Small intestine (tissue), 7 donors: ENCODE measurements at regions not wholly inside any gene's neighbourhood (a gene's known extent, or its start where the extent isn't known, plus 50 kb on each side); places are given as distances from the start of the nearest gene placed in this dataset.

Source experiments
- DNase-seq, 2 donors: peaks; one replicate each; pipeline versions ENCODE4 v3.0.0 to v3.0.0-alpha.2; 2013
- FAIRE-seq: peaks from 2 replicates; lab custom pipeline; 2012; peaks lifted over from hg19 to GRCh38; lab: Jason Lieb, UNC
- H3K27ac ChIP-seq, 3 donors: one replicate each; pipeline ENCODE4 v1.5.1; 2013; ENCODE audit warnings: low read length in 2 of 3, mild to moderate bottlenecking in 2 of 3, control low read depth in 1 of 3, inconsistent platforms in 1 of 3, low read depth in 1 of 3, moderate library complexity in 1 of 3
- H3K27me3 ChIP-seq, 3 donors: one replicate each; pipeline ENCODE4 v1.6.1; 2013; ENCODE audit warnings: low read length in 3 of 3, inconsistent platforms in 1 of 3; ENCODE audit not compliant: control insufficient read depth in 3 of 3, insufficient read depth in 3 of 3
- H3K36me3 ChIP-seq, 3 donors: one replicate each; pipeline ENCODE4 v1.6.1; 2013; ENCODE audit warnings: low read length in 3 of 3, inconsistent platforms in 1 of 3, low read depth in 1 of 3, mild to moderate bottlenecking in 1 of 3, moderate library complexity in 1 of 3; ENCODE audit not compliant: control insufficient read depth in 3 of 3, insufficient read depth in 2 of 3
- H3K4me1 ChIP-seq, 3 donors: one replicate each; pipeline ENCODE4 v1.6.1; 2013; ENCODE audit warnings: low read length in 2 of 3, inconsistent platforms in 1 of 3, low read depth in 1 of 3, mild to moderate bottlenecking in 1 of 3, moderate library complexity in 1 of 3; ENCODE audit not compliant: control insufficient read depth in 3 of 3, insufficient read depth in 2 of 3
- H3K4me3 ChIP-seq, 3 donors: one replicate each; pipeline ENCODE4 v1.5.1; 2013; ENCODE audit warnings: low read length in 3 of 3, control low read depth in 1 of 3, inconsistent platforms in 1 of 3, low read depth in 1 of 3, mild to moderate bottlenecking in 1 of 3, moderate library complexity in 1 of 3
- H3K9me3 ChIP-seq, 2 donors: one replicate each; pipeline ENCODE4 v1.6.1; 2013; ENCODE audit warnings: low read depth in 1 of 2, low read length in 1 of 2; ENCODE audit not compliant: control insufficient read depth in 2 of 2, insufficient read depth in 1 of 2
- WGBS, 3 donors: extraction: QIAGEN DNeasy Blood & Tissue Kit; methylation state at CpG; one replicate each; pipeline ENCODE4 v1.1.7; 2013; 5-methylcytosine and 5-hydroxymethylcytosine counted together
- donor health status: healthy with polysubstance abuse.
- donor health status: control.
- donor health status: control.
- donor health status: Bipolar disorder and iron deficiency.
- donor health status: healthy.

DNA sequence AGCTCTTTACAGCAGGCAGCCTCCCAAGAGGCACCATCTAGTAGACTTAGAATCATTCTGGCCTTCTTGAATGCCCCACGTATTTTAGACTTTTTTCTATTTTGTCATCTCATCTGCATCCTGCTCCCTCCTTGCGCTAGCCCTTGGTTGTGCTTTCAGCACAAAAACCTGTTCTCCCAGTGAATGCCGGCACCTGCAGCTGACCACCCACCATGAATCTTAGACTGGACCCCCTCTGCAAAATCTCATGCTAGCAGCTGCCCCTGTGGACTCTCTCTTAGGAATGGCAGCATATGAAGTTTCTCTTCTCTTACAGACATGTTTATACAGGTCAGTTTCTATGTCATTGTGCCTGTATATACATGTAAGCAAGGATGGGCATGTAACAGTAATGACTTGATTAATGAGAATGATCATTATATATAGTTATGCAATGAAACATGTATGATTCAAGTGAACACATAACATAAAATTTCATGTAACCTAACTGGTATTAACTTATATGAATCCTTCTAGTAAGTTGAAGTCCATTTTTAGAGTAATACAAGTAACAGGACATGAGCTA lies 159.8 kb downstream of the SUCLG1 start:
- FAIRE-seq (no peak), DNase-seq (no peak)
- no peaks in the 10 kb centered on the region for H3K27me3 ChIP-seq
- H3K36me3 ChIP-seq, result no peaks in the 10 kb centered on the region
- WGBS, 3 donors, result 74 to 77% (median 77%) methylated on average over 3 of the region's 3 CpGs
- H3K4me3 ChIP-seq, result no peak overlapping the region
- peaks cover 0 to 22% (median 5%) of the 10 kb centered on the region in 3 donors for H3K4me1 ChIP-seq
- H3K9me3 ChIP-seq, result no peaks in the 10 kb centered on the region
- no peak overlapping the region for H3K27ac ChIP-seq

DNA sequence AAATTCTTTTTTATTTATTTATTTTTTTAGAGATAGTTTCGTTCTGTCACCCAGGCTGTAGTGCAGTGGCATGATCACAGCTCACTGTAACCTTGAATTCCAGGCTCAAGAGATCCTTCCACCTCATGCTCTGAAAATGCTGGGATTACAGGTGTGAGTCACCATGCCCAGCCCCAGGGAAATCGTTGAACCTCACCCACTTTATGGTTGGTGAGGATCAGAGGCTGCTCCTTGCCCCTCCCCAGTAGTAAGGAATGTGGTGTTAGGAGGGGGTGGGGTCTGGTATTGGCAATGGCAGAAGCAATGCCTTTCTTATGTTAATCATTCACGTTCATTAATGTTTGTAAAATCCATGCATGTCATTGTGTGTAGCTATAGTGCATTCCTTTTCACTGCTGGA lies 161.9 kb downstream of the SUCLG1 start:
- Histone ChIP-seq H3K4me3 (no peak overlapping the region), H3K4me1 (peaks cover 0 to 39% (median 9%) of the 10 kb centered on the region in 3 donors), H3K27ac (peak overlapping the region; percentile 41 to 91 (median 89)), H3K36me3 (no peaks in the 10 kb centered on the region), H3K9me3 (no peaks in the 10 kb centered on the region), H3K27me3 (no peaks in the 10 kb centered on the region)
- FAIRE-seq, result no peak
- WGBS, 3 donors, result 14 to 49% (median 15%) methylated on average over 3 of the region's 3 CpGs
- peak; percentile 91 to 99 for DNase-seq

DNA sequence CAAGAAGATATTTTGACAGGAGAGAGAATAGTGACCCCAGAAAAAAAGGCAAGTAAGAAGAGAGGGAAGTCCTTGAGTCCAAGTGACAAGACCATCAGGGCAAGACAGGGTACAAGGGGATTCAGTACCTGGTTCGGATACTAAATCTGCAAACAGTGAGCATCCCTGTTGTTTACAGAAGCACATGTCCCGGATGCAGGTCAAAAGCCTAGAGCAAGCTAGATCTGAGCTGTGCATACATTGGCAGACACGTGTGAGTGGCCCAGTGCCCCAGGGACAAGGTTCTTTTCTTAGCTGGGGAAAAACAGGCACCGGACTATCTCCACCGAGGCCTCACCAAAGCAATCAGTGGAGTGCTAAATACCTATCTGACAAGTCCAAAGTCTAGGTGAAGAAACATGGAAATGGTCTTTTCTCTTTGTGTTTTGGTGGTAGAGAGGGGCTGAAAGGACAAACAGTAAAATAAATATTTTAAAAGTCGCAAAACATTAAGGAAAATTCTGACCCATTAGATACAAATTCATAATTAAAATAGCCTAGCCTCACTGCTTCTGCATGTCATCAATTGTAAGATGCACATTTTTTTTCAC lies 165.2 kb downstream of the SUCLG1 start:
- Histone ChIP-seq H3K27me3 (no peaks in the 10 kb centered on the region), H3K36me3 (no peaks in the 10 kb centered on the region), H3K27ac (peak overlapping the region in 2 of 3 donors; percentile 79 to 81), H3K4me1 (peaks cover 0 to 41% (median 10%) of the 10 kb centered on the region in 3 donors), H3K9me3 (no peaks in the 10 kb centered on the region), H3K4me3 (no peak overlapping the region)
- FAIRE-seq (no peak), DNase-seq (peak; percentile 89 to 91)
- 34 to 70% (median 43%) methylated on average over 6 of the region's 6 CpGs for WGBS, 3 donors

GRCh38 chr2:84292545-84292944 lies 166.5 kb downstream of the SUCLG1 start:
- Histone ChIP-seq H3K36me3 (no peaks in the 10 kb centered on the region), H3K4me1 (peaks cover 0 to 36% (median 10%) of the 10 kb centered on the region in 3 donors), H3K9me3 (no peaks in the 10 kb centered on the region), H3K4me3 (no peak overlapping the region), H3K27me3 (no peaks in the 10 kb centered on the region), H3K27ac (peak overlapping the region in 2 of 3 donors; percentile 79 to 81)
- DNase-seq, result peak; percentile 15 to 59
- no peak for FAIRE-seq
- WGBS, 3 donors, result 25 to 57% (median 50%) methylated on average over 1 of the region's 1 CpG

- WGBS, 3 donors, result 91 to 94% (median 93%) methylated on average over 29 of the region's 29 CpGs
- Histone ChIP-seq H3K9me3 (peaks cover 0 to under 1% of the 10 kb centered on the region in 2 donors), H3K36me3 (no peaks in the 10 kb centered on the region), H3K27ac (no peak overlapping the region), H3K27me3 (no peaks in the 10 kb centered on the region), H3K4me3 (no peak overlapping the region), H3K4me1 (peaks cover 0 to 19% (median 7%) of the 10 kb centered on the region in 3 donors)
- FAIRE-seq (no peak), DNase-seq (no peak)
Measured at GRCh38 chr2:84290537-84290936, 168.5 kb downstream of the SUCLG1 start.

GRCh38 chr2:84288293-84288692 lies 170.8 kb downstream of the SUCLG1 start:
- peaks cover 0 to 6% of the 10 kb centered on the region in 2 donors for H3K9me3 ChIP-seq
- no peak overlapping the region for H3K4me3 ChIP-seq
- FAIRE-seq, result no peak
- peaks cover 0 to 13% (median 3%) of the 10 kb centered on the region in 3 donors for H3K4me1 ChIP-seq
- DNase-seq, result no peak
- no peaks in the 10 kb centered on the region for H3K36me3 ChIP-seq
- H3K27me3 ChIP-seq, result no peaks in the 10 kb centered on the region
- 84 to 89% (median 86%) methylated on average over 3 of the region's 3 CpGs for WGBS, 3 donors
- H3K27ac ChIP-seq, result no peak overlapping the region

- no peak for FAIRE-seq
Measured at GRCh38 chr2:84286878-84287277, 172.2 kb downstream of the SUCLG1 start.

GRCh38 chr2:84285056-84285747 lies 173.9 kb downstream of the SUCLG1 start:
- H3K9me3 ChIP-seq, result peaks cover 0 to 6% of the 10 kb centered on the region in 2 donors
- FAIRE-seq (no peak), DNase-seq (no peak)
- no peaks in the 10 kb centered on the region for H3K27me3 ChIP-seq
- H3K4me3 ChIP-seq, result no peak overlapping the region
- no peaks in the 10 kb centered on the region for H3K36me3 ChIP-seq
- WGBS, 3 donors, result 25 to 47% (median 27%) methylated on average over 1 of the region's 1 CpG
- no peaks in the 10 kb centered on the region for H3K4me1 ChIP-seq
- no peak overlapping the region for H3K27ac ChIP-seq

More at GRCh38 chr2:84286878-84287277, 172.2 kb downstream of the SUCLG1 start:
- Histone ChIP-seq H3K4me1 (no peaks in the 10 kb centered on the region), H3K9me3 (peaks cover 0 to 6% of the 10 kb centered on the region in 2 donors), H3K36me3 (no peaks in the 10 kb centered on the region), H3K27me3 (no peaks in the 10 kb centered on the region), H3K27ac (no peak overlapping the region), H3K4me3 (no peak overlapping the region)
- 73 to 81% (median 75%) methylated on average over 4 of the region's 4 CpGs for WGBS, 3 donors
- DNase-seq, result no peak
